SK-N-SH (cell line): ENCODE measurements at regions not wholly inside any gene's neighbourhood (a gene's known extent, or its start where the extent isn't known, plus 50 kb on each side); places are given as distances from the start of the nearest gene placed in this dataset.

Experiments used
- CTCF ChIA-PET: fragments of 300-600, 350-600 bp; formaldehyde crosslinking; extraction: SDS; loops from one replicate; lab custom pipeline; 2021; lab: Yijun Ruan, JAX
- POLR2A ChIA-PET: fragments of 350-600 bp; sonication (Branson Sonifier 250); formaldehyde crosslinking; extraction: SDS; loops from one replicate; lab custom pipeline; 2020; ENCODE audit warnings: antibody characterized with exemption, inconsistent platforms; lab: Yijun Ruan, JAX
- DNase-seq: peaks from one replicate; pipeline ENCODE4 v3.0.0; 2012
- H2AFZ ChIP-seq: fragments of 200-600 bp; sonication (generic); 2 replicates; pipeline ENCODE4 v1.8.1; 2016; ENCODE audit warnings: antibody characterized with exemption, mild to moderate bottlenecking, low read depth
- H3F3A ChIP-seq: fragments of 200-600 bp; sonication (generic); replicated peaks from 2 replicates; pipeline ENCODE3; 2016; ENCODE audit warnings: antibody characterized with exemption, mild to moderate bottlenecking; ENCODE audit not compliant: insufficient read depth
- H3K27ac ChIP-seq, 2 experiments: fragments of 200-500 bp in 1 of 2; fragments of 200-600 bp in 1 of 2; sonication (Bioruptor generic) in 1 of 2; sonication (generic), shearing (Covaris generic) in 1 of 2; 2 replicates each; pipeline versions ENCODE4 v1.5.1 to v1.6.1; 2014 to 2016; ENCODE audit warnings: low read depth in 2 of 2, inconsistent platforms in 1 of 2, low read length in 1 of 2, mild to moderate bottlenecking in 1 of 2, mixed read lengths in 1 of 2
- H3K27me3 ChIP-seq: fragments of 200-600 bp; sonication (generic), shearing (Covaris generic); 2 replicates; pipeline ENCODE4 v1.6.1; 2016; ENCODE audit warnings: mixed run types; ENCODE audit not compliant: insufficient read depth
- H3K36me3 ChIP-seq, 2 experiments: fragments of 200-500 bp in 1 of 2; fragments of 200-600 bp in 1 of 2; sonication (Bioruptor generic) in 1 of 2; sonication (generic) in 1 of 2; replicated peaks in 1 of 2; 2 replicates each; pipeline versions ENCODE3 to v1.5.1; 2014 to 2016; ENCODE audit warnings: low read length in 1 of 2, mild to moderate bottlenecking in 1 of 2; ENCODE audit not compliant: insufficient read depth in 2 of 2, control insufficient read depth in 1 of 2
- H3K4me1 ChIP-seq, 2 experiments: fragments of 200-500 bp in 1 of 2; fragments of 200-600 bp in 1 of 2; sonication (Bioruptor generic) in 1 of 2; sonication (generic), shearing (Covaris generic) in 1 of 2; 2 replicates each; pipeline versions ENCODE4 v1.5.1 to v1.6.1; 2014 to 2016; ENCODE audit warnings: low read depth in 1 of 2, low read length in 1 of 2, mixed run types in 1 of 2; ENCODE audit not compliant: insufficient read depth in 2 of 2, control insufficient read depth in 1 of 2
- H3K4me2 ChIP-seq: fragments of 200-600 bp; sonication (generic), shearing (Covaris generic); 2 replicates; pipeline ENCODE4 v1.6.1; 2017; ENCODE audit warnings: mixed run types
- H3K4me3 ChIP-seq, 2 experiments: fragments of 200-500 bp in 1 of 2; fragments of 200-600 bp in 1 of 2; sonication (Bioruptor generic) in 1 of 2; sonication (generic), shearing (Covaris generic) in 1 of 2; 2 replicates each; pipeline versions ENCODE4 v1.5.1 to v1.8.1; 2014 to 2016; ENCODE audit warnings: low read depth in 2 of 2, inconsistent platforms in 1 of 2, low read length in 1 of 2, mild to moderate bottlenecking in 1 of 2, mixed read lengths in 1 of 2, moderate library complexity in 1 of 2
- H3K79me2 ChIP-seq: fragments of 200-600 bp; sonication (generic); 2 replicates; pipeline ENCODE4 v1.8.1; 2017; ENCODE audit warnings: mild to moderate bottlenecking; ENCODE audit not compliant: insufficient read depth
- H3K9ac ChIP-seq: fragments of 200-600 bp; sonication (generic); 2 replicates; pipeline ENCODE4 v1.6.1; 2017; ENCODE audit warnings: mixed run types
- H3K9me2 ChIP-seq: fragments of 200-600 bp; sonication (generic); 2 replicates; pipeline ENCODE4 v1.6.1; 2017; ENCODE audit warnings: mixed run types
- H3K9me3 ChIP-seq: fragments of 200-600 bp; sonication (generic); 2 replicates; pipeline ENCODE4 v1.6.1; 2017; ENCODE audit warnings: mixed run types, mild to moderate bottlenecking, moderate library complexity
- H4K20me1 ChIP-seq: fragments of 200-600 bp; sonication (generic); 2 replicates; pipeline ENCODE4 v1.6.1; 2017; ENCODE audit warnings: mild to moderate bottlenecking, mixed run types; ENCODE audit not compliant: insufficient read depth
- CHD2 ChIP-seq: fragments of 150-350 bp; IDR thresholded peaks from 2 replicates; pipeline ENCODE4 v1.6.1; 2018; ENCODE audit warnings: low read length; ENCODE audit not compliant: partially characterized antibody
- FOXM1 ChIP-seq: IDR thresholded peaks from 2 replicates; pipeline ENCODE4 v1.4.0; 2012; ENCODE audit warnings: low read depth, mild to moderate bottlenecking
- GABPA ChIP-seq: IDR thresholded peaks from 2 replicates; pipeline ENCODE4 v1.4.0; 2012; ENCODE audit warnings: low read depth, mild to moderate bottlenecking
- JUND ChIP-seq: IDR thresholded peaks from 2 replicates; pipeline ENCODE4 v1.4.0; 2012
- MXI1 ChIP-seq: IDR thresholded peaks from 2 replicates; pipeline ENCODE4 v1.6.1; 2012; ENCODE audit warnings: mild to moderate bottlenecking, low read depth, low read length, improper control_type of control experiment
- NFIC ChIP-seq: IDR thresholded peaks from 2 replicates; pipeline ENCODE4 v1.4.0; 2012; ENCODE audit warnings: borderline replicate concordance
- NRF1 ChIP-seq: IDR thresholded peaks from 2 replicates; pipeline ENCODE4 v1.6.1; 2012; ENCODE audit warnings: low read depth, mild to moderate bottlenecking, low read length
- RCOR1 ChIP-seq: fragments of 150-350 bp; IDR thresholded peaks from 2 replicates; pipeline ENCODE4 v1.6.1; 2017; ENCODE audit warnings: antibody characterized with exemption, low read length
- RFX5 ChIP-seq: IDR thresholded peaks from 2 replicates; pipeline ENCODE4 v1.6.1; 2012; ENCODE audit warnings: mild to moderate bottlenecking, improper control_type of control experiment, low read length
- TCF12 ChIP-seq: IDR thresholded peaks from 2 replicates; pipeline ENCODE4 v1.4.0; 2012
- WGBS: methylation state at CpG from one replicate; pipeline ENCODE4 v1.1.6; 2017; ENCODE audit warnings: low lambda C conversion rate; 5-methylcytosine and 5-hydroxymethylcytosine counted together
- TF ChIP-seq, protein P1 (sequence below): IDR thresholded peaks from 2 replicates; pipeline ENCODE4 v1.4.0; 2012; ENCODE audit warnings: low read depth, borderline replicate concordance
- TF ChIP-seq, protein P2 (sequence below): fragments of 200-600 bp; sonication (generic); IDR thresholded peaks from 2 replicates; pipeline ENCODE4 v1.6.1; 2017; ENCODE audit warnings: antibody characterized with exemption, mild to moderate bottlenecking, moderate library complexity
- TF ChIP-seq, protein P3 (sequence below): IDR thresholded peaks from 2 replicates; pipeline ENCODE4 v1.4.0; 2012; ENCODE audit warnings: low read depth
- TF ChIP-seq, protein P4 (sequence below): IDR thresholded peaks from 2 replicates; pipeline ENCODE4; 2012

DNA sequence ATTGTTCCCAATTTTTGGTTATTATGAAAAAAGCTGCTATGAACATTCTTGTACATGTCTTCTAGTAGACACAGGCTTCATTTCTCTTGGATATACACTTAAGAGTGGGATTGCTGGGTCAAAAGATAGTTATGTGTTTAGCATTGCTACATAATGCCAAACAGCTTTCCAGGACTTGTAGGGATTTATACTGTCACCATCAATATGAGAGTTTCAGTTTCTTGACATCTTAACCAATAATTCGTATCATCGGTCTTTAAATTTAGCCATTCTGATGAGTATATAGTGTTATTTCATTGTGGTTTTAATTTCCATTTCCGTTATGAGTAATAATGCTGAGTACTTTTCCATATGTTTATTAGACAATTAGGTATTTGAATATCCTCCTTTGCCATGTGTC lies 190.3 kb upstream of the PFN2 start (continued):
- TF ChIP-seq, protein P1, sequence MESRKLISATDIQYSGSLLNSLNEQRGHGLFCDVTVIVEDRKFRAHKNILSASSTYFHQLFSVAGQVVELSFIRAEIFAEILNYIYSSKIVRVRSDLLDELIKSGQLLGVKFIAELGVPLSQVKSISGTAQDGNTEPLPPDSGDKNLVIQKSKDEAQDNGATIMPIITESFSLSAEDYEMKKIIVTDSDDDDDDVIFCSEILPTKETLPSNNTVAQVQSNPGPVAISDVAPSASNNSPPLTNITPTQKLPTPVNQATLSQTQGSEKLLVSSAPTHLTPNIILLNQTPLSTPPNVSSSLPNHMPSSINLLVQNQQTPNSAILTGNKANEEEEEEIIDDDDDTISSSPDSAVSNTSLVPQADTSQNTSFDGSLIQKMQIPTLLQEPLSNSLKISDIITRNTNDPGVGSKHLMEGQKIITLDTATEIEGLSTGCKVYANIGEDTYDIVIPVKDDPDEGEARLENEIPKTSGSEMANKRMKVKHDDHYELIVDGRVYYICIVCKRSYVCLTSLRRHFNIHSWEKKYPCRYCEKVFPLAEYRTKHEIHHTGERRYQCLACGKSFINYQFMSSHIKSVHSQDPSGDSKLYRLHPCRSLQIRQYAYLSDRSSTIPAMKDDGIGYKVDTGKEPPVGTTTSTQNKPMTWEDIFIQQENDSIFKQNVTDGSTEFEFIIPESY, result no peak
- TF ChIP-seq JUND, result no peak
- no peak for TF ChIP-seq MXI1
- no peak for TF ChIP-seq GABPA
- no peak for TF ChIP-seq NRF1

DNA sequence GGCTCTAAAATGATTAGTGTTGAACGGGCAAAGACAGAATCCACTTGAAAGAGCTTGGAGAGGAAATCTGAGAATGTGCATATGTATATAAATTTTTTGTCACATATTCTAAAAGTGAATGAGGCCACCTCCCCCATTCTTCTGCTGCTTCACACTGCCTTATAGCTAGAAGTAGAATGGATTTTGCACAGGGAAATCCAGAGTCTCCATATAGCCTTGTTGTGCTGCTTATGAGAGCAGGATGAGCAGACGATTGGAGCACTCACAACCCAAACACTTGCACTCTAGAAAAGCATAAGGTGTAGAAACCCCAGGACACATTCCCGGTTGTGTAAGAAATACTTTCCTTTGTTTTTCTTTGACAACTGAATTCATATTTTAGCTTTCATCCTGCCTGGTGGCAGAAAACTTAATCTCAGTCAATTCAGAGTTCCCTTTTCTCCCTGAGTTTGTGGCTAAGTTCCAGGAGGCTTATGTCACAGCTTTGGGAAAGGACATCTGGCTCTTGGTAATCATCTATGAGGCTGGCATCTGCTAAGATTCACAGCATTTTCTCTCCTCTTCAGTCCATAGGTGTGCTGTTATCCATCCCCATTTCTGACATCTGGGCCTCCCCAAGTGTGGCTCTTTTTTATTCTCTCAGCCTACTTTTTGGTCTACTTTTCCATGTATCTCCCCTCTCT lies 188.4 kb upstream of the PFN2 start:
- no peaks in the 10 kb centered on the region; the same call in 1 of the 2 replicates for H3K9me2 ChIP-seq
- H3K9me3 ChIP-seq, result peaks cover 13% of the 10 kb centered on the region
- no peak overlapping the region for H3K4me3 ChIP-seq
- no peak overlapping the region for H3K9ac ChIP-seq
- CTCF ChIA-PET, result interaction anchor here (0.9 to 1.9 kb wide), 2 partner anchors 12 to 15 kb away, joined by 3 to 7 read pairs; no protein-coding TSS in a partner anchor
- WGBS, result 74% methylated on average over 3 of the region's 3 CpGs
- H3K4me2 ChIP-seq, result no peak overlapping the region
- POLR2A ChIA-PET, result no interaction called here
- peaks cover 0 to 6% of the 10 kb centered on the region in 2 experiments; a peak in 1 of 4 replicates for H3K4me1 ChIP-seq
- no peaks in the 10 kb centered on the region for H4K20me1 ChIP-seq
- no peaks in the 10 kb centered on the region for H3K79me2 ChIP-seq
- no peak overlapping the region for H2AFZ ChIP-seq
- TF ChIP-seq RCOR1 (no peak), TCF12 (peak; percentile 23; the same call in 1 of the 2 replicates)
- no peak for DNase-seq
- H3K27ac ChIP-seq, result no peak overlapping the region; a peak in 1 of 4 replicates
- peaks cover 0 to 6% of the 10 kb centered on the region in 2 experiments for H3K36me3 ChIP-seq
- no peaks in the 10 kb centered on the region for H3F3A ChIP-seq
- no peaks in the 10 kb centered on the region for H3K27me3 ChIP-seq

DNA sequence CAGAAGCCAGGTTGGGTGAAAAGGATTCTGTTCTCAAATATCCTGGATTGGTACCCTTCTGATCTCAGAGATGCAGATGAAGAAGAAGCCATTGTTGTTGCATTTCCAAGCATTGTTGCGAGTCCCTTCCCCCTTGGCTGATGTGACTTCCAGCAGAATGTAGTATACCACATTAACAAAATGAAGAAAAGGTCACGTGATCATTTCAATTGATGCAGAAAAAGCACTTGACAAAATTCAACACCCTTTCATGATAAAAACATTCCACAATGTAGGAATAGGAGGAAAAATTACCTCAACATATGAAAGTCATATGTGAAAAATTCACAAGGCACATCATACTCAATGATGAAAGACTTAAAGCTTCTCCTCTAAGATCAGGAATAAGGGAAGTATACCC lies 181.9 kb upstream of the PFN2 start:
- ChIA-PET CTCF (no interaction called here), POLR2A (no interaction called here)
- no peak overlapping the region for H2AFZ ChIP-seq
- H3K27me3 ChIP-seq, result no peaks in the 10 kb centered on the region
- H3K27ac ChIP-seq, result no peak overlapping the region
- TF ChIP-seq, protein P2, sequence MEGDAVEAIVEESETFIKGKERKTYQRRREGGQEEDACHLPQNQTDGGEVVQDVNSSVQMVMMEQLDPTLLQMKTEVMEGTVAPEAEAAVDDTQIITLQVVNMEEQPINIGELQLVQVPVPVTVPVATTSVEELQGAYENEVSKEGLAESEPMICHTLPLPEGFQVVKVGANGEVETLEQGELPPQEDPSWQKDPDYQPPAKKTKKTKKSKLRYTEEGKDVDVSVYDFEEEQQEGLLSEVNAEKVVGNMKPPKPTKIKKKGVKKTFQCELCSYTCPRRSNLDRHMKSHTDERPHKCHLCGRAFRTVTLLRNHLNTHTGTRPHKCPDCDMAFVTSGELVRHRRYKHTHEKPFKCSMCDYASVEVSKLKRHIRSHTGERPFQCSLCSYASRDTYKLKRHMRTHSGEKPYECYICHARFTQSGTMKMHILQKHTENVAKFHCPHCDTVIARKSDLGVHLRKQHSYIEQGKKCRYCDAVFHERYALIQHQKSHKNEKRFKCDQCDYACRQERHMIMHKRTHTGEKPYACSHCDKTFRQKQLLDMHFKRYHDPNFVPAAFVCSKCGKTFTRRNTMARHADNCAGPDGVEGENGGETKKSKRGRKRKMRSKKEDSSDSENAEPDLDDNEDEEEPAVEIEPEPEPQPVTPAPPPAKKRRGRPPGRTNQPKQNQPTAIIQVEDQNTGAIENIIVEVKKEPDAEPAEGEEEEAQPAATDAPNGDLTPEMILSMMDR, result no peak
- TF ChIP-seq CHD2 (no peak), RFX5 (no peak), NFIC (no peak), FOXM1 (no peak), GABPA (no peak), MXI1 (no peak)
- TF ChIP-seq, protein P3, sequence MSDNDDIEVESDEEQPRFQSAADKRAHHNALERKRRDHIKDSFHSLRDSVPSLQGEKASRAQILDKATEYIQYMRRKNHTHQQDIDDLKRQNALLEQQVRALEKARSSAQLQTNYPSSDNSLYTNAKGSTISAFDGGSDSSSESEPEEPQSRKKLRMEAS, result no peak
- TF ChIP-seq, protein P4, sequence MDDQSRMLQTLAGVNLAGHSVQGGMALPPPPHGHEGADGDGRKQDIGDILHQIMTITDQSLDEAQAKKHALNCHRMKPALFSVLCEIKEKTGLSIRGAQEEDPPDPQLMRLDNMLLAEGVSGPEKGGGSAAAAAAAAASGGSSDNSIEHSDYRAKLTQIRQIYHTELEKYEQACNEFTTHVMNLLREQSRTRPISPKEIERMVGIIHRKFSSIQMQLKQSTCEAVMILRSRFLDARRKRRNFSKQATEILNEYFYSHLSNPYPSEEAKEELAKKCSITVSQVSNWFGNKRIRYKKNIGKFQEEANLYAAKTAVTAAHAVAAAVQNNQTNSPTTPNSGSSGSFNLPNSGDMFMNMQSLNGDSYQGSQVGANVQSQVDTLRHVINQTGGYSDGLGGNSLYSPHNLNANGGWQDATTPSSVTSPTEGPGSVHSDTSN, result no peak
- peaks cover under 1 to 12% of the 10 kb centered on the region in 2 experiments; a peak in 2 of 4 replicates for H3K4me1 ChIP-seq
- H3K4me3 ChIP-seq, result no peak overlapping the region
- no peaks in the 10 kb centered on the region for H3K79me2 ChIP-seq
- no peaks in the 10 kb centered on the region for H3K36me3 ChIP-seq
- no peak overlapping the region for H3K9ac ChIP-seq
- 95% methylated on average over 2 of the region's 2 CpGs for WGBS
- 0 out of 2 replicates have a peak, but pooled peaks cover 3% of the 10 kb centered on the region for H3K9me3 ChIP-seq
- no peaks in the 10 kb centered on the region for H4K20me1 ChIP-seq
- peaks cover 18% of the 10 kb centered on the region for H3F3A ChIP-seq
- no peak for DNase-seq
- no peaks in the 10 kb centered on the region; the same call in 1 of the 2 replicates for H3K9me2 ChIP-seq
- no peak overlapping the region for H3K4me2 ChIP-seq
